Tibial nerve (tissue), 4 donors: ENCODE measurements at regions not wholly inside any gene's neighbourhood (a gene's known extent, or its start where the extent isn't known, plus 50 kb on each side); places are given as distances from the start of the nearest gene placed in this dataset.

Experiments used
- DNase-seq, 2 donors: peaks; one replicate each; pipeline ENCODE4 v3.0.0-alpha.2; 2019; ENCODE audit warnings: low spot score in 2 of 2
- H3K27ac ChIP-seq, 4 donors: fragments of 200-600 bp; sonication (generic) in 3 of 4; one replicate each; pipeline ENCODE4 v1.5.1; 2017 to 2019; ENCODE audit warnings: mild to moderate bottlenecking in 1 of 4
- H3K27me3 ChIP-seq, 2 donors: fragments of 200-600 bp; sonication (generic) in 1 of 2; one replicate each; pipeline versions ENCODE4 v1.5.1 to v1.6.0; 2017 to 2019
- H3K36me3 ChIP-seq, 3 donors: fragments of 200-600 bp; sonication (generic); one replicate each; pipeline ENCODE4 v1.5.1; 2018 to 2019
- H3K4me1 ChIP-seq, 4 donors: fragments of 200-600 bp; sonication (generic) in 3 of 4; one replicate each; pipeline ENCODE4 v1.5.1; 2017 to 2019
- H3K4me3 ChIP-seq, 4 donors: fragments of 200-600 bp; sonication (generic) in 3 of 4; one replicate each; pipeline ENCODE4 v1.5.1; 2017 to 2019; ENCODE audit warnings: mild to moderate bottlenecking in 1 of 4, moderate library complexity in 1 of 4
- H3K9me3 ChIP-seq, 4 donors: fragments of 200-600 bp; sonication (generic) in 3 of 4; one replicate each; pipeline ENCODE4 v1.5.1; 2017 to 2019
- CTCF ChIP-seq, 5 experiments: fragments of 200-600 bp in 3 of 5; fragments of 450-650 bp in 2 of 5; sonication (generic) in 3 of 5; IDR thresholded peaks; one replicate each; pipeline ENCODE4 v1.5.1; 2016 to 2019; ENCODE audit warnings: antibody characterized with exemption in 5 of 5, mild to moderate bottlenecking in 3 of 5, moderate library complexity in 2 of 5
- EP300 ChIP-seq, 2 donors: sonication (generic); formaldehyde crosslinking; IDR thresholded peaks; one replicate each; pipeline ENCODE4 v1.6.1; 2017; ENCODE audit warnings: antibody characterized with exemption in 2 of 2, mild to moderate bottlenecking in 1 of 2
- POLR2A ChIP-seq, 2 donors: fragments of 450-650 bp; IDR thresholded peaks; one replicate each; pipeline ENCODE4 v1.6.1; 2017; ENCODE audit warnings: antibody characterized with exemption in 2 of 2, mild to moderate bottlenecking in 2 of 2, moderate library complexity in 2 of 2
- WGBS, 2 donors: methylation state at CpG; one replicate each; pipeline ENCODE4 v1.1.5; 2018; 5-methylcytosine and 5-hydroxymethylcytosine counted together

GRCh38 chr1:222196288-222196687 is 351.6 kb downstream of the HHIPL2 start:
- Histone ChIP-seq H3K4me3 (no peak overlapping the region), H3K36me3 (no peaks in the 10 kb centered on the region), H3K4me1 (no peaks in the 10 kb centered on the region), H3K27ac (no peak overlapping the region), H3K27me3 (no peaks in the 10 kb centered on the region), H3K9me3 (peaks cover 0 to under 1% (median 0%) of the 10 kb centered on the region in 4 donors)
- TF ChIP-seq CTCF (IDR thresholded peaks at IDR 0.05): no peak
- no peak for TF ChIP-seq POLR2A (IDR thresholded peaks at IDR 0.05)
- TF ChIP-seq EP300 (IDR thresholded peaks at IDR 0.05): no peak
- no peak for DNase-seq

- TF ChIP-seq POLR2A (IDR thresholded peaks at IDR 0.05) (no peak), EP300 (IDR thresholded peaks at IDR 0.05) (no peak)
- Histone ChIP-seq H3K4me3 (no peak overlapping the region), H3K36me3 (no peaks in the 10 kb centered on the region), H3K9me3 (peaks cover 0 to 5% (median 0%) of the 10 kb centered on the region in 4 donors), H3K27ac (no peak overlapping the region), H3K4me1 (no peaks in the 10 kb centered on the region), H3K27me3 (no peaks in the 10 kb centered on the region)
- DNase-seq: no peak
- WGBS, 2 donors: 85% methylated on average over 4 of the region's 4 CpGs
Measured at GRCh38 chr1:222195857-222196256, 352.0 kb downstream of the HHIPL2 start.

GRCh38 chr1:222189218-222189617 is 358.7 kb downstream of the HHIPL2 start:
- H3K36me3 ChIP-seq: no peaks in the 10 kb centered on the region
- TF ChIP-seq CTCF (IDR thresholded peaks at IDR 0.05) (no peak), EP300 (IDR thresholded peaks at IDR 0.05) (no peak), POLR2A (IDR thresholded peaks at IDR 0.05) (no peak)
- no peak overlapping the region for H3K27ac ChIP-seq
- DNase-seq: no peak
- H3K27me3 ChIP-seq: no peaks in the 10 kb centered on the region
- H3K4me3 ChIP-seq: no peak overlapping the region
- H3K4me1 ChIP-seq: no peaks in the 10 kb centered on the region
- peaks cover 0 to 5% (median 0%) of the 10 kb centered on the region in 4 donors for H3K9me3 ChIP-seq
- WGBS, 2 donors: 0 to 55% methylated on average over 1 of the region's 1 CpG

GRCh38 chr1:222187566-222188332 is 360.2 kb downstream of the HHIPL2 start:
- H3K4me3 ChIP-seq: no peak overlapping the region
- no peaks in the 10 kb centered on the region for H3K36me3 ChIP-seq
- H3K27me3 ChIP-seq: no peaks in the 10 kb centered on the region
- TF ChIP-seq POLR2A (IDR thresholded peaks at IDR 0.05): no peak
- no peak for TF ChIP-seq CTCF (IDR thresholded peaks at IDR 0.05)
- TF ChIP-seq EP300 (IDR thresholded peaks at IDR 0.05): no peak
- H3K9me3 ChIP-seq: peaks cover 0 to 5% (median 0%) of the 10 kb centered on the region in 4 donors
- 75 to 79% methylated on average over 6 of the region's 6 CpGs for WGBS, 2 donors
- H3K27ac ChIP-seq: no peak overlapping the region
- DNase-seq: no peak
- no peaks in the 10 kb centered on the region for H3K4me1 ChIP-seq

GRCh38 chr1:222182641-222183040 is 365.3 kb downstream of the HHIPL2 start:
- Histone ChIP-seq H3K36me3 (no peaks in the 10 kb centered on the region), H3K27me3 (no peaks in the 10 kb centered on the region), H3K27ac (no peak overlapping the region), H3K9me3 (no peaks in the 10 kb centered on the region), H3K4me1 (no peaks in the 10 kb centered on the region), H3K4me3 (no peak overlapping the region)
- no peak for DNase-seq
- no peak for TF ChIP-seq POLR2A (IDR thresholded peaks at IDR 0.05)
- no peak for TF ChIP-seq CTCF (IDR thresholded peaks at IDR 0.05)
- no peak for TF ChIP-seq EP300 (IDR thresholded peaks at IDR 0.05)
